Uterus (tissue), 3 donors: ENCODE measurements at regions not wholly inside any gene's neighbourhood (a gene's known extent, or its start where the extent isn't known, plus 50 kb on each side); places are given as distances from the start of the nearest gene placed in this dataset.

ENCODE experiments used
- DNase-seq, 2 donors: peaks; one replicate each; pipeline ENCODE4 v3.0.0-alpha.2; 2019 to 2020
- H3K27ac ChIP-seq, 2 donors: fragments of 200-600 bp; sonication (generic); 1 replicate in 1 of 2; 2 replicates in 1 of 2; pipeline ENCODE4 v1.5.1; 2016 to 2018
- H3K27me3 ChIP-seq, 2 donors: fragments of 200-600 bp; sonication (generic); one replicate each; pipeline ENCODE4 v1.5.1; 2018 to 2019; ENCODE audit warnings: control low read depth in 1 of 2
- H3K36me3 ChIP-seq, 2 donors: fragments of 200-600 bp; sonication (generic); one replicate each; pipeline ENCODE4 v1.5.1; 2019; ENCODE audit warnings: control low read depth in 1 of 2
- H3K4me1 ChIP-seq, 2 donors: fragments of 200-600 bp; sonication (generic); one replicate each; pipeline ENCODE4 v1.5.1; 2018 to 2019; ENCODE audit warnings: control low read depth in 1 of 2
- H3K4me3 ChIP-seq, 2 donors: fragments of 200-600 bp; sonication (generic); 1 replicate in 1 of 2; 2 replicates in 1 of 2; pipeline ENCODE4 v1.5.1; 2018 to 2019; ENCODE audit warnings: mild to moderate bottlenecking in 1 of 2
- H3K9me3 ChIP-seq, 2 donors: fragments of 200-600 bp; sonication (generic); one replicate each; pipeline ENCODE4 v1.5.1; 2019; ENCODE audit warnings: control low read depth in 1 of 2
- POLR2A ChIP-seq, 2 donors: fragments of 450-650 bp; IDR thresholded peaks; one replicate each; pipeline ENCODE4 v1.6.1; 2016; ENCODE audit warnings: antibody characterized with exemption in 2 of 2, mild to moderate bottlenecking in 1 of 2, moderate library complexity in 1 of 2
- intact Hi-C: fragments of 100-400 bp; cut with DNase I; formaldehyde crosslinking; loops from one replicate; pipeline ENCODE4 v1.15.1; 2023; ENCODE audit warnings: low total_unique reads
- TF ChIP-seq, protein P1 (sequence below), 4 experiments: fragments of 200-600 bp in 2 of 4; fragments of 450-650 bp in 2 of 4; sonication (generic) in 2 of 4; IDR thresholded peaks; one replicate each; pipeline ENCODE4 v1.5.1; 2016 to 2019; ENCODE audit warnings: antibody characterized with exemption in 4 of 4, mild to moderate bottlenecking in 2 of 4, moderate library complexity in 1 of 4
- donor health status: DM: yes; HTN: yes; CAD: no.

DNA sequence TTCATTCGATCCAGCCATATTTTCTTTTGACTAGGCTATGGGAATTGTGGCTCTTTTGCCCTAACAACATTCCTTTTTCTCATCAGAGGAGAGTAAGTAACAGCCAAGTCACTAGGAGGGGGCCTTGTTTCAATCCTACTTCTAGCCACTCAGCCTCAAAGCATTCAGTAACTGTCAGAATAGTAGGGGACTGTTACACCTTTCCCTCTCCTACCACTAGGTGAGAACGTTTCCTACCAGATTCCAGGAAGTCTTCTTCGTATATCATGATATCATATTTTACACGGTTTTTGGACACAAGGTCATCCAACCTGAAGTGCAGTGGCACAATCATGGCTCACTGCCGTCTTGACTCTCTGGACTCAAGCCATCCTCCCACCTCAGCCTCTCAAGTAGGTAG, 171.3 kb upstream of the CDH12 start:
- intact Hi-C loops = no loop called here
- Histone ChIP-seq H3K9me3 (no peaks in the 10 kb centered on the region), H3K36me3 (no peaks in the 10 kb centered on the region), H3K4me1 (no peaks in the 10 kb centered on the region), H3K27ac (no peak overlapping the region), H3K4me3 (no peak overlapping the region), H3K27me3 (no peaks in the 10 kb centered on the region)
- no peak for DNase-seq
- no peak for TF ChIP-seq POLR2A (IDR thresholded peaks at IDR 0.05)
- TF ChIP-seq, protein P1, sequence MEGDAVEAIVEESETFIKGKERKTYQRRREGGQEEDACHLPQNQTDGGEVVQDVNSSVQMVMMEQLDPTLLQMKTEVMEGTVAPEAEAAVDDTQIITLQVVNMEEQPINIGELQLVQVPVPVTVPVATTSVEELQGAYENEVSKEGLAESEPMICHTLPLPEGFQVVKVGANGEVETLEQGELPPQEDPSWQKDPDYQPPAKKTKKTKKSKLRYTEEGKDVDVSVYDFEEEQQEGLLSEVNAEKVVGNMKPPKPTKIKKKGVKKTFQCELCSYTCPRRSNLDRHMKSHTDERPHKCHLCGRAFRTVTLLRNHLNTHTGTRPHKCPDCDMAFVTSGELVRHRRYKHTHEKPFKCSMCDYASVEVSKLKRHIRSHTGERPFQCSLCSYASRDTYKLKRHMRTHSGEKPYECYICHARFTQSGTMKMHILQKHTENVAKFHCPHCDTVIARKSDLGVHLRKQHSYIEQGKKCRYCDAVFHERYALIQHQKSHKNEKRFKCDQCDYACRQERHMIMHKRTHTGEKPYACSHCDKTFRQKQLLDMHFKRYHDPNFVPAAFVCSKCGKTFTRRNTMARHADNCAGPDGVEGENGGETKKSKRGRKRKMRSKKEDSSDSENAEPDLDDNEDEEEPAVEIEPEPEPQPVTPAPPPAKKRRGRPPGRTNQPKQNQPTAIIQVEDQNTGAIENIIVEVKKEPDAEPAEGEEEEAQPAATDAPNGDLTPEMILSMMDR (IDR thresholded peaks at IDR 0.05) = no peak

DNA sequence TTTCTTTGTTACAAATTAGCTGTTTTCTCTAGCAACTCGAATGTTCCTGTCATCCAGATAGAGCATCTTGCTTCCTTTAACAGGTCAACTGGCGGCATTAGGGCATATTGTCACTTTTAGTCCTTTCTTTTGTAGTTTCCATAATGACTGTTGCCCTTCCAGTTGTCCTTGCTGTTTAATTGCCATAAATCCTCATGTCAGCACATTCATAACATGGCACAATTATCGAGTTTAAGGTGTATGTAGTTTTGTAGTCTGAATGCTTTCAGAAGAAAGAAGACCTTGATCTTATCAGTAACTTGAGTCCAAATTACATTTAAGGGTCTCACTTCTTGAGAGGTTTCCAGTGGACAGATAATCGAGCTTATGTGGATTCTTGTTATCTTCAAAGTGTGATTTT, 161.7 kb upstream of the CDH12 start:
- DNase-seq = no peak
- no peak overlapping the region for H3K4me3 ChIP-seq
- H3K36me3 ChIP-seq = no peaks in the 10 kb centered on the region
- intact Hi-C loops = no loop called here
- H3K9me3 ChIP-seq = no peaks in the 10 kb centered on the region
- H3K27ac ChIP-seq = no peak overlapping the region
- no peaks in the 10 kb centered on the region for H3K27me3 ChIP-seq
- TF ChIP-seq POLR2A (IDR thresholded peaks at IDR 0.05) = no peak
- TF ChIP-seq, protein P1 (IDR thresholded peaks at IDR 0.05) = no peak
- H3K4me1 ChIP-seq = no peaks in the 10 kb centered on the region

DNA sequence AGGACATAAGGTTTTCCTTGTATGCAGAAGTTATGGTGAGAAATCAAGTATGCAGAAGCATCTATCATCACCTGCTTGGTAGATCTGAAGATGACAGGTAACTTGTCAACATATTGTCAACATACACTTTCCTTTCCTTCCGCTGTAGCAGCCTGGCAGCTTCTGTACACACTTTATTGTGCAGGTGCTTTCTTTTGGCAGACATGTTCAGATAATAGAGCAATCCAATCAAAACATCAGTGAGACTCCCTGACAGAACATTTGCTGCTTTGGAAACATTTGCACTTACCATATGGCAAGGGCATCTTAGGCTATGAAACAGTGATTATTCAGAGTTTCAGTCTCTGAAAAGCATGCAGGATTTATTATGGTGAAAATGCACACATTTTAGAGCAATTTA, 161.1 kb upstream of the CDH12 start:
- H3K4me3 ChIP-seq = no peak overlapping the region

DNA sequence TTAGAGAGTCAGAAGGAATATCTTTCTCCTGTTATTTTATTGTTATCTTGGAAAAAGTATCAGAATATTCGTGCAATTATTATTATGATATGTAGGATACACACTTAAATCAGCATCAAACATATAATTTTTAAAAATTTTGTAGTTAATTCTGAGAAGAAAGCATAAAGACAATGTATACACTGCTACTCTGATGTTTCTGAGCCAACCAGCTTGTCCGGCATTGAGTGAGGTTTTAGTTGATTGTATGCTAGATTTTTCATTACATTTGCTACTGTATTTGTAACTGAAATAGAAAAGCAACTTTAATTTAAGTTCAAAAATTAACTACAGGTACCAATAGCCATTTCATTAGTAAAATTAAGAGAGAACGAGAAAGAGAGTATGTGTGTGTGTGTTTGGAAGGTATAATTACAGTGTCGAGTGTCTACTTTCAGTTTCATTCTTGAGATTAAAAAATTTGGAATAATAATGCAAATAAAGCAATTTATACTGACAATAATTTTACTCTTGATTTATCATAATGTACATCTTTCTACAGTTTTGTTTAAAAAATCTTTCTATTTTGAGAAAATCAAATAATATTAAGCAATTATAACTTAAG, 160.4 kb upstream of the CDH12 start:
- no peaks in the 10 kb centered on the region for H3K36me3 ChIP-seq
- H3K9me3 ChIP-seq = no peaks in the 10 kb centered on the region
- no peak overlapping the region for H3K27ac ChIP-seq
- TF ChIP-seq, protein P1 (IDR thresholded peaks at IDR 0.05) = no peak
- no peak for TF ChIP-seq POLR2A (IDR thresholded peaks at IDR 0.05)
- no peaks in the 10 kb centered on the region for H3K4me1 ChIP-seq
- H3K27me3 ChIP-seq = no peaks in the 10 kb centered on the region
- H3K4me3 ChIP-seq = peak overlapping the region; percentile 1 to 17
- DNase-seq = no peak
- intact Hi-C loops = no loop called here

More for the DNA sequence above, 161.1 kb upstream of the CDH12 start:
- TF ChIP-seq, protein P1 (IDR thresholded peaks at IDR 0.05) = no peak
- TF ChIP-seq POLR2A (IDR thresholded peaks at IDR 0.05) = no peak
- DNase-seq = no peak
- H3K9me3 ChIP-seq = no peaks in the 10 kb centered on the region
- H3K27me3 ChIP-seq = no peaks in the 10 kb centered on the region
- H3K4me1 ChIP-seq = no peaks in the 10 kb centered on the region
- intact Hi-C loops = no loop called here
- no peaks in the 10 kb centered on the region for H3K36me3 ChIP-seq
- no peak overlapping the region for H3K27ac ChIP-seq

DNA sequence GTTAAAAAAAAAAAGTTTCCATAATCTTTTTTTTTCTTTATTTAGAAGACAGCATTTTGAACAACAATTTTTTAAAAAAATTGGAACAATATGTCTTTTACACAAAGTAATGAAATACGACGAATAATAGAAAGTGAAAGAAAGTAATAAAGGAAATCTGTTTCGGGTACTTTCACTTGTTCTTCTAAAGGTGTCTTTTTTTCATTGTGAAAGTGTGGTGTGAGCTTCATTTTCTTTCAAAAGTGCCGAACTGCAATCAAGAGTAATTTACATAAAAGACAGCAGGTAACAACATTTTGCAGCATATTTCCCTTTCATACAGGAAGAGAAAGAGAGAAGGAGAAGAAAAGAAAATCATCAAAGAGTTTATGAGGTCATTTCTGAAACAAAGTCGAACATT, 159.7 kb upstream of the CDH12 start:
- Histone ChIP-seq H3K27me3 (no peaks in the 10 kb centered on the region), H3K4me3 (peak overlapping the region in 1 of 2 donors; percentile 1), H3K27ac (no peak overlapping the region), H3K9me3 (no peaks in the 10 kb centered on the region), H3K36me3 (no peaks in the 10 kb centered on the region), H3K4me1 (no peaks in the 10 kb centered on the region)
- TF ChIP-seq, protein P1 (IDR thresholded peaks at IDR 0.05) = no peak
- no peak for TF ChIP-seq POLR2A (IDR thresholded peaks at IDR 0.05)
- intact Hi-C loops = no loop called here
- no peak for DNase-seq
